C4-2B (cell line): ENCODE measurements at regions not wholly inside any gene's neighbourhood (a gene's known extent, or its start where the extent isn't known, plus 50 kb on each side); places are given as distances from the start of the nearest gene placed in this dataset.
"Not testable (repeated sequence)": the region's sequence is repeated elsewhere in the genome, so short reads cannot be mapped to it uniquely, and the experiment has no call there.

ENCODE experiments used
- H3K27ac ChIP-seq: fragments of 450-650 bp; 2 replicates; pipeline ENCODE4 v1.5.1; 2017
- CTCF ChIP-seq: fragments of 450-650 bp; conservative IDR thresholded peaks from 2 replicates; pipeline ENCODE4 v1.5.1; 2017; ENCODE audit warnings: mild to moderate bottlenecking
- ZFX ChIP-seq: fragments of 450-650 bp; IDR thresholded peaks from 2 replicates; pipeline ENCODE4 v1.6.1; 2017

DNA sequence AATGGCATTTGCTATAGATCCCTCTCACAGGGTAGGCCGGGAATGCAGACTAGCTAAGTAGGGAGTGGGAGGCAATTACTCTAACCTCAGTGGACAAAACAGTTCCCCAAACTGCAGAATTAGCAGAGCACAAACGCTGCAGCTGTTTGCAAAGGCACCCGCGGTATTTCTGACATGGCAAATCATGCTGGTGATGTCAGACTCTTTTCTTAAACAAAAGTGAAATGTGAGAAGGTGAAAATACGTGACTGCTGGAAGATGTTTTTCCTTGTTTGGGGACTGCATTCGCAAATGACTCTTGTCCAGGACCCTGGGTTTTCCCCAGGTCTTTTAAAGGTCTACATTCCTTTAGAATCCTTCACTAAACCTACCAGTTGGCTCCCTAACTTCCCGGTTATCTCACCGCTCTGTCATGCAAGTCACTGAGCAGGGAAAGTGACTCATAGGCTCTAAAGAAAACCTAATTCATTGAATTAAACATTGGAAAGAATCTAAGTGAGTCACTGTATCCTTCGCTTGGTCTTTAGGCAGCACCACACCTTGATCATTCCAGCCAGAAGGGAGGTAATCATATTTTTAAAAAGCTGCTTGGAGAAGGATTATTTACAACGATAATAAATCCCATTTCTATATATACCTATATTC lies 91.5 kb upstream of the DNAH5 start:
- TF ChIP-seq CTCF (no peak), ZFX (no peak)
- no peak overlapping the region; the same call in 1 of the 2 replicates for H3K27ac ChIP-seq

DNA sequence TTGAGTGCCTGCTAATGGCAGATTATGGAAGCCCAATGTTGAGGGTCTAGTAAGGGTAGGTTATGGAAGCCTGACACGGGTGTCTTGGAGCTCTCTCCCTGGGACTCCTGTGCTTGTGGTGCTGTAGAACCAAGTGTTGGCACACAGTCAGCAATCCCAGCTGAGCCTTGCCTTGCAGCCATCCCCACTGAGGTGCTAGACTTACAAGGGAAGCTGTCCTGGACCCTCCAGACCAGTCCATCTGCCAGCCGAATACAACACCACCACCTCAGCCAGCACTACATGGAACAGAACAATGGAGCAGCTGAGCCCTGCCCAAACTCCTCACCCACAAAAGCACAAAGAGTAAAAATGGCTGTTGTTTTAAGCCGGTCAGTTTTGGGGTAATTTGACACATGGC lies 90.5 kb upstream of the DNAH5 start:
- no peak overlapping the region for H3K27ac ChIP-seq
- no peak for TF ChIP-seq ZFX
- no peak for TF ChIP-seq CTCF

DNA sequence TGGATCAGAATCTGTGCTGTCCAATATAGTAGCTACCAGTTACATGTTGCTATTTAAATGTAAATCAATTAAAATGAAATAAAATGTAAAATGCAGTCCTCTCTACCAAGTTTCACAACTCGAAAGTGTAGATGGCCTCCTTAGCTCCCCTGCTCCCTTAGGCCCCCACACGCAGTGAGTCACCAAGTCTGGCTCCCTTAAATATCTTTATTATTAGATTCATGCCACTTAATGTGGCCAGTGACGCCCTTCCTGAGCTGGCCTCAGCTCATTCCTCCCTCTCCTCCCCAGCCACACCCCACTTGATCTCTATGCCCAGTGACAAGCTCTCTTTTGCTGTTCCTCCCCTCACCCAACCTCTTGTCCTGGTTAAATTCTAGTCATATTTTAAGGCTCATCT lies 88.4 kb upstream of the DNAH5 start:
- TF ChIP-seq ZFX (no peak), CTCF (no peak)
- H3K27ac ChIP-seq = no peak overlapping the region

DNA sequence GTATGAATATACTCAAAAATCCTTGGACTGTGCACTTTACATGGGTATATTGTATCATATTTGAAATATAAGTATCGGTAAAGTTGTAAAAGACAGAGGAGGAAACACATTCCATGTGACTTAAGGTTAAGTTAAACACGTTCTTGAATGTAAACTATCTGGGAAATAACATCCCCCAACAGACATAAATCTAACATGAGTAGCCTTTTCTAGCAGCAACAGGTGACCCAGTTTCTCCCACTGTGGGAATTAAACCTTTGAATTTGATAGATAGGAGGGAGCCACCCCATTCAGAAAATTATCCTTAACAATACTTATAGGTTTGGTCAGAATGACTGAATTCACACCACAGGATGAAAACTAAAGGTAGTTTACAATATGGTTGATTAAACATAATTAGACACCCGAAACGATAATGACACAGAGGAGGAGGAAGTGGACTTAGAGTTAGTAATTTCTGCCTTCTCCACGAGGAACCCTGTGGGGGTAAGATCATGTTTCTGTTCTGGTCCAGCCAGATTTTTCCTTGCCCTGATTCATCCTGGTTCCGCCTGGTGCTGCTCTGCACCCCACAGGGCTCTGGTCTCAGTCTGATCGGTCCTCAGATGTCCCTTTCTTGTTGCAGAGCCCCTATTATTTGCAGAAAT lies 84.6 kb upstream of the DNAH5 start:
- no peak for TF ChIP-seq ZFX
- no peak overlapping the region for H3K27ac ChIP-seq

DNA sequence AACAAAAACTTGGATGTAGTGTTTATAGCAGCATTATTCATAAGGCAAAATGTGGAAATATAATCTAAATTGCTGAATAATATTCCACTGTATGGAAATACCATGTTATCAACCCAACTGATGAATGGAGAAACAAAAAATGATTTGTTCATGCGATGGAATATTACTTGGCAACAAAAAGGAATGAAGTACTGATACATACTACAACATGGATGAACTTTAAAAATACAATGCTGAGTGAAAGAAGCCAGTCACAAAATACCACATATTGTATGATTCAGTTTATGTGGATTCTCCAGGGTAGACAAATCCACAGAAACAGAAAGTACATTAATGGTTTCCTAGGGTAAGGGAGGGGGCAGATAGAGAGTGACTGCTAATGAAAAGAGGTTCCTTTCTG lies 83.7 kb upstream of the DNAH5 start:
- no peak overlapping the region for H3K27ac ChIP-seq
- TF ChIP-seq ZFX (no peak), CTCF (no peak)

DNA sequence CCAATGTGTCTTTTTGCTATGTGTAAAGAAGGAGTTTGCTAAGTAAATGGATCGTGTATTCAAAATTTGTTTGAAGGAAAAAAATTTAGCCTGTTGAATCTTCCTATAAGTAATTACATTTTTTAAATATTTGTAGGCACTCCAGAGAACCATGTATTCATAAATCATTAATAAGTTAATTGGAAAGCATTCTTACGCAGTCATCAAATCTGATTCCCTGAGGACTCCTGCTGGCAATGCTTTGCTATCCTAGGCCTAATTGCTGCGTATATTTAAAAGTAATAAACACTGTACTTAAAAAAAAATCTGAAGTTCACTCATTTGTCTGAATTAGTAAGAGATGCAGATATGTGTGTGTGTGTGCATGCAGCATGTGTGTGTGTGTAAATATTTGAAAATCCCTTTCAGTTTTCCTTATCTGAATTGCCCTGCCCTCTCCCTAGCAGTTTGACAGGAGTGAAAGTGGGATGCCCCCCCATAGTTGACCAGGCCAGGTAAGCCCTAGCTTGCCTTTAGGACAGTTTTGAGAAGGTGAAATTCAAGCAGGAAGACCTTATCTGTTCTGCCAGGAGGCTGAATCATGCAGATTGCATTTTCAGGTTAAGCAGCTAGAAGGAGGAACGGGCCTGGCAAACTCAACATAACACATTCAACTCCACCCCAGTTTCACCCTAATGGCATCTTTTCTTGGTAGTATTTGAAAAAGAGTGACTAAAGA lies 81.2 kb upstream of the DNAH5 start:
- TF ChIP-seq CTCF (no peak), ZFX (no peak)

DNA sequence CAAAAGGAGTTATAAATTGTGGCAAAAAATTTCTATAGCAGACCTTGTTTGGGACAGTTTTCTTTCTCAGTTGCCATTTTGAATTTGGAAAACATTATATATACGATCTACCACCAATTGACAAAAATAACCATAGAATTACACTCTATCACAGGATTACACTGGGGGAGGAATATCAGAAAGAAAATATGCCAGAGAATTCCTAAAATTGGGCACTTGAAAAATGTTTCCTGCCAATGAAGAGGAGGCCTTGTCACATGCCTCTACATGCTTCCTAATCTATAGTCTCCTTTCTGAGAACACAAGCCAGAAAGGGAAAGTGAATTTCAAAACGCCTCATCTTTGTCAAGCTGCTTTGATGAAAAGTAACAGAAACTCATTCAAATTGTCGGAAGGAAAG lies 78.5 kb upstream of the DNAH5 start:
- TF ChIP-seq CTCF = no peak
- no peak for TF ChIP-seq ZFX
- H3K27ac ChIP-seq = no peak overlapping the region

More for the DNA sequence above, 81.2 kb upstream of the DNAH5 start:
- H3K27ac ChIP-seq = no peak overlapping the region

DNA sequence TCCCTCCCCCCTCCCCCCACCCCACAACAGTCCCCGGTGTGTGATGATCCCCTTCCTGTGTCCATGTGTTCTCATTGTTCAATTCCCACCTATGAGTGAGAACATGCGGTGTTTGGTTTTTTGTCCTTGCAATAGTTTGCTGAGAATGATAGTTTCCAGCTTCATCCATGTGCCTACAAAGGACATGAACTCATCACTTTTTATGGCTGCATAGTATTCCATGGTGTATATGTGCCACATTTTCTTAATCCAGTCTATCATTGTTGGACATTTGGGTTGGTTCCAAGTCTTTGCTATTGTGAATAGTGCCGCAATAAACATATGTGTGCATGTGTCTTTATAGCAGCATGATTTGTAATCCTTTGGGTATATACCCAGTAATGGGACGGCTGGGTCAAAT lies 76.5 kb upstream of the DNAH5 start:
- not testable (repeated sequence) for H3K27ac ChIP-seq
